ENCODE measurements at regions not wholly inside any gene's neighbourhood (a gene's known extent, or its start where the extent isn't known, plus 50 kb on each side); places are given as distances from the start of the nearest gene placed in this dataset.

DNA sequence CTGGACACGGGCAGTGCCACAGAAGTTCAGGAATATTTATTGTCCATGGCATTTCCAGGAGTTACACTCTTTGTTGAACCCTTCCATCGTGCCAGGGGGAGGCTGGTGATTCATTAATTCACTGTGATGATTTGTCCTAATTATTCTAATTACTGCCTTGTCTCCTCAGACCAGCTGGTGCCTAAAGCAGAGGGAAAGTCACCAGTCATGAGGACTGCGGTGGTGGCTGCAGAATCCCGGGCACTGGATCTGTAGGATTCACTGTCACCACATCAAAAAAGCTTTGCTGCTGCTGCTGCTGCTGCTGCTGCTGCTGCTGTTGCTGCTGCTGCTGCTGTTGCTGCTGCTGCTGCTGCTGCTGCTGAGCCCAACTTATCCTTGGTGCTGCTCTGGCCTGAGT lies 908.2 kb downstream of the TSN start:
- Histone ChIP-seq H2BK12ac (ENCODE audit: low read depth, low read length) (peak overlapping the region; percentile 18), H2AK5ac (ENCODE audit: low read depth, low read length) (no peak overlapping the region), H3K27ac (ENCODE audit: low read depth, low read length) (no peak overlapping the region), H3K9ac (replicated peaks in 1 of 4; ENCODE audit: extremely low read depth in 1 of 4, low read depth in 3 of 4, low read length in 3 of 4) (no peak overlapping the region), H2BK5ac (ENCODE audit: low read depth, low read length) (no peak overlapping the region), H3K4me2 (ENCODE audit: insufficient read depth in 1 of 2, low read depth in 2 of 2, low read length in 2 of 2) (no peak overlapping the region), H3K36me3 (ENCODE audit: control insufficient read depth in 2 of 4, insufficient read depth in 4 of 4, low read length in 3 of 4) (no peaks in the 10 kb centered on the region), H3K79me2 (ENCODE audit: control insufficient read depth in 1 of 2, insufficient read depth in 2 of 2, low read length in 2 of 2) (no peaks in the 10 kb centered on the region), H3K27me3 (replicated peaks in 1 of 4; ENCODE audit: control insufficient read depth in 3 of 4, extremely low read depth in 1 of 4, insufficient read depth in 3 of 4, low read length in 3 of 4) (no peaks in the 10 kb centered on the region), H4K8ac (ENCODE audit: extremely low read depth, insufficient read depth, low read length) (no peak overlapping the region), H2BK20ac (ENCODE audit: low read length) (no peak overlapping the region; the same call in 1 of the 2 replicates), H3K4me1 (replicated peaks in 1 of 4; ENCODE audit: control insufficient read depth in 3 of 4, insufficient read depth in 4 of 4, low read length in 3 of 4) (peaks cover 3 to 33% (median 11%) of the 10 kb centered on the region in 4 experiments; a peak in 6 of 7 replicates), H3K14ac (ENCODE audit: insufficient read length) (no peak overlapping the region), H3K9me3 (ENCODE audit: insufficient read depth in 2 of 2, low read depth in 1 of 2, low read length in 1 of 2) (no peaks in the 10 kb centered on the region), H4K91ac (replicated peaks; ENCODE audit: insufficient read length, low read length) (peak overlapping the region; percentile 8), H3K18ac (ENCODE audit: extremely low read depth, low read length) (no peak overlapping the region; the same call in 1 of the 2 replicates), H2BK120ac (replicated peaks; ENCODE audit: low read depth, low read length) (peak overlapping the region; percentile 85), H3K4me3 (ENCODE audit: extremely low read depth in 1 of 4, insufficient read depth in 2 of 4, low read depth in 3 of 4, low read length in 4 of 4) (no peak overlapping the region), H4K5ac (ENCODE audit: insufficient read length, low read depth, low read length) (no peak overlapping the region), H2AFZ (ENCODE audit: low read length) (no peak overlapping the region), H3K56ac (replicated peaks; ENCODE audit: insufficient read length, low read depth, low read length) (no peak overlapping the region), H3K79me1 (ENCODE audit: low read depth, low read length) (no peaks in the 10 kb centered on the region), H3K23ac (ENCODE audit: insufficient read length) (no peak overlapping the region), H4K20me1 (replicated peaks in 1 of 2; ENCODE audit: control insufficient read depth in 1 of 2, insufficient read depth in 2 of 2, low read length in 2 of 2) (no peaks in the 10 kb centered on the region), H3K23me2 (ENCODE audit: low read depth, low read length) (peaks cover 3% of the 10 kb centered on the region; the same call in 1 of the 2 replicates), H2BK15ac (ENCODE audit: low read length) (no peak overlapping the region), H3K4ac (replicated peaks; ENCODE audit: insufficient read length, low read depth, low read length) (no peak overlapping the region)
- DNase-seq (ENCODE audit: low read depth in 1 of 2, low spot score in 2 of 2) (no peak), FAIRE-seq (no peak)
- WGBS, 2 experiments (ENCODE audit: extremely low coverage in 1 of 2, insufficient coverage in 1 of 2, insufficient read length in 1 of 2, insufficient replicate concordance in 2 of 2, low coverage in 1 of 2, low lambda C conversion rate in 2 of 2, missing lambda C conversion rate in 1 of 2), result 96% methylated on average over 4 of the region's 4 CpGs; no CpG with 5 or more reads in 1 of the 2 experiments
- ChIA-PET POLR2A (ENCODE audit: partially characterized antibody) (interaction anchor here (1.5 kb wide), 1 partner anchor 357 kb away, joined by 3 read pairs; no protein-coding TSS in a partner anchor), CTCF (ENCODE audit: partially characterized antibody) (interaction anchor here (1.1 to 1.2 kb wide), 2 partner anchors 12 to 29 kb away, joined by 4 to 5 read pairs; no protein-coding TSS in a partner anchor)
- no peak for TF ChIP-seq GTF2F1 (IDR thresholded peaks at IDR 0.05; ENCODE audit: borderline replicate concordance, low read depth, low read length)
- no peak for TF ChIP-seq SP4 (IDR thresholded peaks at IDR 0.05; ENCODE audit: low read length)
- no peak for TF ChIP-seq CREB1 (IDR thresholded peaks at IDR 0.05)
